Coronary artery (tissue), 2 donors: ENCODE measurements at regions not wholly inside any gene's neighbourhood (a gene's known extent, or its start where the extent isn't known, plus 50 kb on each side); places are given as distances from the start of the nearest gene placed in this dataset.

Source experiments
- DNase-seq: peaks from one replicate; pipeline ENCODE4 v3.0.0-alpha.2; 2017; ENCODE audit warnings: low spot score
- H3K27ac ChIP-seq, 2 donors: fragments of 200-600 bp; sonication (generic); one replicate each; pipeline ENCODE4 v1.5.1; 2016 to 2019
- H3K4me3 ChIP-seq: fragments of 200-600 bp; sonication (generic); 2 replicates; pipeline ENCODE4 v1.5.1; 2016; ENCODE audit warnings: mild to moderate bottlenecking, moderate library complexity
- TF ChIP-seq, protein P1 (sequence below): fragments of 200-600 bp; sonication (generic); IDR thresholded peaks from one replicate; pipeline ENCODE4 v1.5.1; 2019; ENCODE audit warnings: antibody characterized with exemption

DNA sequence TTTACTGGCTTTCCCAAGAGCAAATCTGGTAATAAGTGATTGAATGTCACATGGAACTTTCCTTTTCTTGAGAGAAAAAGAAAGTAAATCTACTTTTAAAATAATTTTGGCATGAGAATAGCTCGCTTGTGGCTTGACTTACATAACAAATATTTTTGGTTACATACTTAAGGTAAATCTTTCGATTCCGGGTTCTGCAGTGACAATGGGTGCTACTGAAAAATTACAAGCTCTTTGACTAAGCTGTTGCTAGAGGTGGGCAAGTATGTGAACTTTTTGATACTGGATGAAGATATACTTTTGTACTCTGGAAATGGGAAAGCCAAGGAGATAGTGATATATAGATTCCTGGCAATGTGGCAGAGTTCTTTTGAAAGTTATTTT, 51.9 kb upstream of the OTOL1 start:
- no peak overlapping the region for H3K27ac ChIP-seq
- TF ChIP-seq, protein P1, sequence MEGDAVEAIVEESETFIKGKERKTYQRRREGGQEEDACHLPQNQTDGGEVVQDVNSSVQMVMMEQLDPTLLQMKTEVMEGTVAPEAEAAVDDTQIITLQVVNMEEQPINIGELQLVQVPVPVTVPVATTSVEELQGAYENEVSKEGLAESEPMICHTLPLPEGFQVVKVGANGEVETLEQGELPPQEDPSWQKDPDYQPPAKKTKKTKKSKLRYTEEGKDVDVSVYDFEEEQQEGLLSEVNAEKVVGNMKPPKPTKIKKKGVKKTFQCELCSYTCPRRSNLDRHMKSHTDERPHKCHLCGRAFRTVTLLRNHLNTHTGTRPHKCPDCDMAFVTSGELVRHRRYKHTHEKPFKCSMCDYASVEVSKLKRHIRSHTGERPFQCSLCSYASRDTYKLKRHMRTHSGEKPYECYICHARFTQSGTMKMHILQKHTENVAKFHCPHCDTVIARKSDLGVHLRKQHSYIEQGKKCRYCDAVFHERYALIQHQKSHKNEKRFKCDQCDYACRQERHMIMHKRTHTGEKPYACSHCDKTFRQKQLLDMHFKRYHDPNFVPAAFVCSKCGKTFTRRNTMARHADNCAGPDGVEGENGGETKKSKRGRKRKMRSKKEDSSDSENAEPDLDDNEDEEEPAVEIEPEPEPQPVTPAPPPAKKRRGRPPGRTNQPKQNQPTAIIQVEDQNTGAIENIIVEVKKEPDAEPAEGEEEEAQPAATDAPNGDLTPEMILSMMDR = no peak
- H3K4me3 ChIP-seq = no peak overlapping the region
- no peak for DNase-seq

DNA sequence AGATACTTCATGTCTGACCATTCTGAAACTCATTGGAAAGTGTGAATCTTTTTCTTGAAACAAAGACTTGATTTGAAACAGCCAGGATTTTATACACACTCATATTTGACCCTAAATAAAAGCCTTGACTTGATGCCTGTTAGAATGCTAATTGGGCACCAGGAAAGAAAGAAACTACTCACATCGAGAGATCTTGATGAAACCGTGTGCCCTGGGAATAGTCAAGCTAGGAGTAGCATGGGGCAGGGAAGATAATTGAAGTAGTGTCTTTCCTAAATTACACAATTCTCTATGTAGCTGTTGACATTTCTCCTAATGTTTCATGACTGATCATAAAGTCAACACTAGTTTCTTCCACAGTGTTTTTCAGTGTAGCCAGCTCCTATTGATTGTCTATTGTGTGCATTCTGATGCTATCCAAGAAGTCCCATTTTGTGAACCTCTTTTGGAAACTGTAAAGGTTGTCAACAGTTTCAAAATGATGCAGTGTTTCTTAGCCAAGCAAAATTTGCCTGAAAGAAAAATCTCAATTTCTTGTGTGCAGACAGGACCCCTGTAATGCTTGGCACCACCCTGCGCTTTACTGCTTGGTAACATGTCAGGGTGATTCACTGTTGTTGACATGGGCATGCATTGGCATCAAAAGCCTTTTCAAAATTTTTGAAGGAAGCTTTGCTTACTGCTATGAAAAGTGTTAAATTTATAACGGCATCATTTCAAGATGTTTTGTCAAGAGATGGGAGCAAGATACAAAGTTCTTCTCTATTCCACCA, 52.5 kb upstream of the OTOL1 start:
- TF ChIP-seq, protein P1 = no peak
- DNase-seq = no peak
- H3K4me3 ChIP-seq = no peak overlapping the region
- no peak overlapping the region for H3K27ac ChIP-seq

DNA sequence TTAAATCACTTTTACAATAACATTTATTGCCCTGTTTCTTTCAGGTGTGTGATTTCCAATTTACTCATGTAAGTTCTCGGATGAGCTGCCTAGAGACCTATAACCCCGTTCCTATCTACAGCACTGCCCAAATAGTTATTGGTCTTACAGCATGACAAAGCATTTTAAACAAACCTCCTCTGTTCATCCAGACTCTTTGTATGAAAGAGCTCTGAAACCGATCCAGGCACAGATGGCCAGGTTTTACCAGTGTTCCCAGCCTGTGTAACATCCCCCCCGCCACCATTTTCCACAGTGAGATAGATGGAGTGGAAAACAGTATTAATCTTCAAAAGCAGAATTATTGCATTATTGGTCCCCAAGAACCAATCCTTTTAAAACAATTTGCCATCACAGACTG, 59.0 kb upstream of the SPTSSB start:
- Histone ChIP-seq H3K4me3 (no peak overlapping the region), H3K27ac (no peak overlapping the region)
- no peak for DNase-seq
- TF ChIP-seq, protein P1 = no peak

DNA sequence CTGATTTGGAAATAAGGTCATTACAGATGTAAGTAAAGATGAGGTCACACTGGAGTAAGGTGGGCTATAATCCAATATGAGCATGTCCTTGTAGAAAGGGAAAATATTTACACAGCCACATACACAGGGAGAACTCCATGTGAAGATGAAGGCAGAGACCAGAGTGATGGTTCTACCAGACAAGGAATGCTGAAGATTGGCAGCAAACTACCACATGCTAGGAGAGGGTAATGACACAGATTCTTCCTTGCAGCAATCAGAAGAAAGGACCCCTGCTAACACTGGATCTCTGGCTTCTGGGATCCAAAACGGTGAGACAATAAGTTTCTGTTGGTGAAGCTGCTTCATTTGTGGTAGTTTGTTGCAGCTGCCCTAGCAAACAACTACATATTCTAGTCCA, 56.0 kb upstream of the SPTSSB start:
- TF ChIP-seq, protein P1 = no peak
- H3K4me3 ChIP-seq = no peak overlapping the region
- no peak for DNase-seq
- no peak overlapping the region for H3K27ac ChIP-seq

DNA sequence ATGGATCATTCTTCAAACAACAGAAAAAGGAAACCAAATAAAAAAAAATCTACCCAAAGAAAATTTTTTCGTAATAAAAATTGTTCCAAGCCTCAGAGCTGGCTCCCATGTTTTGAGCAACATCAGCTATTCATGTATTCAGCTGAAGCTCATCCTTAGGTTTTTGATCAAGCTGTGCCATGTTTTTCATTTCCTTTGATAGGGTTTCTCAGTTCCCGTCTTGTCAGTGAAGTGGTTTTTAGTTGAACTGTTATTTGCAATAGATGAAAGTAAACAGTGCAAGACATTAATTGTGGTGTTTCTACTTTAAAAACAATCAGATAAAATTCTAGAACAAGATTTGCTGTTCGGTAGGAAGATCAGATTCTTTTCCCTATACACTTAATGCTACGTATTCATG, 55.4 kb upstream of the SPTSSB start:
- TF ChIP-seq, protein P1 = no peak
- no peak for DNase-seq
- Histone ChIP-seq H3K27ac (no peak overlapping the region), H3K4me3 (no peak overlapping the region)

DNA sequence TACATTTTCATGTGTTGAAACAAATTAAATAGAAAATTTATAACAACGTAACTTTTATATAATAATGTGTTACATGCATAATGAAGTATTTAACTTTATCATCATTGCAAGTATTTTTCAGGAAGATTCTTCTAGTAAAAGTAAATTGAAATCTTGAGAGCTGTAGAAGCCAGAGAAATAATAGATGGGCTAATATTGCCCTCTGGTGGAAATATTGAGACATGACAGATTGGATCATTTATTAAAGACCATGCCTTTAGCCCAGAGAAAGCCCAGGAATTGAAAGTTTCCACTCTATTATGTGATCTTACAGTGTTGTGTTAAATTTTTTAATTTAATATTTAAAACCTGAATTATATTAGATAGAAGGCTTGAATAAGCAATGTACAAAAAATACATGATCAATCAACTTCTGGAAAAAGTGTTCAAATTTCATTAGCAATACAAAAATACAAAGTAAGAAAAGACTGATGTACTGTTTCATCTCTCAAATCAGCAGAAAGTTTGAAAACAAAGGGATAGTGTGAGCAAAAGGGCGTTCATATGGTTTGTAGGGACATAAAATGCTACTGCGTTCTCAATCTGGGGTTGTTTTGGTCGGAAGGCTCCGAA, 52.7 kb upstream of the SPTSSB start:
- TF ChIP-seq, protein P1 = peak; percentile 52
- DNase-seq = no peak
- H3K27ac ChIP-seq = no peak overlapping the region
- no peak overlapping the region for H3K4me3 ChIP-seq

DNA sequence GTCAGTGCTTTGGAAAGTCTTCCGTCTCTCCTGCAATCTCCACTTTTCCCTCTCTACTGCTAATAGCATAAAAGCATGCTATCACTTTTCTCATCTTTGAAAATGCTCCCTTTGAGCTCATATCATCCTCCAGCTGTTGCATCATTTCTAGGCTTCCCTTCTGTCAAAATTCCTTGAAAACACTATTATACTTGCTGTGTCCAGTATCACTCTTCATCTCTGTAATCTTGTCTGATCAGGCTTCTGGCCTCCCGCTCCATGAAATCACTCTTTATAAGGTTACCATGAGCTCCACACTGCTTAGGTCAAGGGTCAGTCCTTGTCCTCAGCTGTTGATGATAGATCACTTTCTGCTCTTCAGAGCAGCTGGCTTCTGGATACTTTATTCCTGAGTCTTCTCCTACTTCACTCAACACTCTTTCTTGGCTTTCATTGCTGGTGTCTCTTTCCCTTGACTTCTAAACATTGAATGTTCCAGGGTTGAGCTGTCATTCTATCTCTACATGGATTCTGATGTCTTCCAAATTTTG, 50.9 kb upstream of the SPTSSB start:
- TF ChIP-seq, protein P1 = no peak
- H3K4me3 ChIP-seq = no peak overlapping the region
- H3K27ac ChIP-seq = no peak overlapping the region
- no peak for DNase-seq
